ENCODE measurements at regions not wholly inside any gene's neighbourhood (a gene's known extent, or its start where the extent isn't known, plus 50 kb on each side); places are given as distances from the start of the nearest gene placed in this dataset.

DNA sequence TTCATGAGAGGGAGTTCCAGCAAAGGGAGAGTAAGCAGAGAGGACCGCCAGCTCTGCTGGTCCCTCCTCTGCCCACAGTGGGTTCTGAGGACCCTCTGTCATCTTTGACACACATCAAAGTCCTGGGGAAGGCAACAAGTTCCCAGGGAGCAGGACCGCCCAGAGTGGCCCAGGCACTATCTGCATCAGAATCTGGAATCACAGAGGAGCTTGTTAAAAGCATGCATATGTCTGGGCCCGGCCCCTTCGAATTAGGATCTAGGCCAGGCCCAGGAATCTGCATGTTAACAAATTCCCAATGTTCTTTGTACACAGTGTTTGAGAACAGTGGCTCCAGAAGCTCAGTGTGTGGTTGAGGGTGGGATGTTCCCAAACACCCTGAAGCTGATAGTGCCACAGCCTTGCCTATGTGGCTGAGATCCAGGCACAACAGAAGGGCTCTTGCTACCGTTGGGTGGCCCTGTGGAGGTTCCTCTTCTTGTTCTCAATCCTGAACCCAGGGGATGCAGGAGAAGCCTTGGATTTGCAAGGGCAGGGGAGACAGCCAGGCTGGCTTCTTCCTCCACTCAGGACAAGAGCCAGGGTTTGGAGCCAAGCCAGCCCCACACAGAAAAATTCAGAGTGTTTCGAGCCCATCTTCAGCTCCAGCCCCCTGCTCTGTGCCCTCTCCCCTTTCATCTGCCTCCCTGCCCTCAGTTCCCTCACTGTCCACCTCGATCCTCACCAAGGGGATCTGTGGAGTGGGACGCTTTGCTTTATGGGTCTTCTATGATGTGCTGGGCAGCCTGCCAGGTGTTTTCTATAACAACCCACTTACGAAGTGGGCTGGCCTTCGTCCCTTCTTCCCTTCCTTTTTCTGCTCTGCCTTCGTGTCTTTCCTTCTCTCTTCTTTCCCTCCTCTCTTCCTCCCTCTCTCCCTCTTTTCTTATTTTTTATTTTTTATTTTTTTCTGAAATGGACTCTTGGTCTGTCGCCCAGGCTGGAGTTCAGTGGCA is 129.0 kb upstream of the TMPRSS2 start:
- Histone ChIP-seq H3K36me3 (ENCODE audit: insufficient read depth, low read length) (no peaks in the 10 kb centered on the region), H3K9me3 (ENCODE audit: control insufficient read depth, insufficient read depth, low read length) (no peaks in the 10 kb centered on the region), H3K4me1 (ENCODE audit: insufficient read depth, low read length) (no peaks in the 10 kb centered on the region; the same call in 1 of the 2 replicates), H3K9ac (ENCODE audit: low read depth, low read length) (no peak overlapping the region)

DNA sequence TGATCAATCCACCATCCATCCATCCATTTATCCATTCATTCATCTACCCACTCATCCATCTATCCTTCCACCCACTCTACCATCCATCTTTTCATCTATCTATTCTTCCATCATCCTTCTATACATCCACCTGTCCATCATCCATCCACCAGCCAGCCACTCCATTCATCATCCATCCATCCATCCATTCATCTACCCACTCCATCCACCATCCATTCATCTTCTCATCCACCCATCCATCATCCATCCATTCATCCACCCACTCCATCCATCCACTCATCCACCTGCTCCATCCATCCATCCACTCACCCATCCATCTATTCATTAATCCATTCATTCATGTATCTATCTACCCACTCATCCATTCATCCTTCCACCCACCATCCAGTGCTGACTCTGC is 127.9 kb upstream of the TMPRSS2 start:
- Histone ChIP-seq H3K9me3 (ENCODE audit: control insufficient read depth, insufficient read depth, low read length) (no peaks in the 10 kb centered on the region), H3K36me3 (ENCODE audit: insufficient read depth, low read length) (no peaks in the 10 kb centered on the region), H3K4me1 (ENCODE audit: insufficient read depth, low read length) (no peaks in the 10 kb centered on the region; the same call in 1 of the 2 replicates), H3K9ac (ENCODE audit: low read depth, low read length) (no peak overlapping the region)

DNA sequence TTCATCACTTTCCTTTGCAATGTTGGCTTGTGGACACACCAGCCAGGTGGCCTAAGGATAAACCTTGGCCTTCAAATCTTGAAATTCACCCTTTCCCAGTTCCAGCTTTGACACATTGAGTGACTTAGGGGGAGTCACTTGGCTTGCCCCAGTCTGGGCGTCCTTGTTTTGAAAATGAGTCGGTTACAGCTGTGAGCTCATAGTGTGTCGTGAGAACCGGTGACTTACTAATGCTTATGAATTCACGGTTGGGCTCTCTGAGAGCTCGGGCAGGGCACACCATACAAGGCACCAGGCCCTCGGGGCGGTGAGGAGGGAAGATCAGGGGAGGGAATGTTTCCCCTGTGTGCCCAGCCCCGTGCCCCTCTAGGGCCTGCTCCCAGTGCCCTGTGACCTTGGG is 126.9 kb upstream of the TMPRSS2 start:
- H3K4me1 ChIP-seq (ENCODE audit: insufficient read depth, low read length), result no peaks in the 10 kb centered on the region; the same call in 1 of the 2 replicates
- no peaks in the 10 kb centered on the region for H3K9me3 ChIP-seq (ENCODE audit: control insufficient read depth, insufficient read depth, low read length)
- no peaks in the 10 kb centered on the region for H3K36me3 ChIP-seq (ENCODE audit: insufficient read depth, low read length)
- H3K9ac ChIP-seq (ENCODE audit: low read depth, low read length), result no peak overlapping the region

DNA sequence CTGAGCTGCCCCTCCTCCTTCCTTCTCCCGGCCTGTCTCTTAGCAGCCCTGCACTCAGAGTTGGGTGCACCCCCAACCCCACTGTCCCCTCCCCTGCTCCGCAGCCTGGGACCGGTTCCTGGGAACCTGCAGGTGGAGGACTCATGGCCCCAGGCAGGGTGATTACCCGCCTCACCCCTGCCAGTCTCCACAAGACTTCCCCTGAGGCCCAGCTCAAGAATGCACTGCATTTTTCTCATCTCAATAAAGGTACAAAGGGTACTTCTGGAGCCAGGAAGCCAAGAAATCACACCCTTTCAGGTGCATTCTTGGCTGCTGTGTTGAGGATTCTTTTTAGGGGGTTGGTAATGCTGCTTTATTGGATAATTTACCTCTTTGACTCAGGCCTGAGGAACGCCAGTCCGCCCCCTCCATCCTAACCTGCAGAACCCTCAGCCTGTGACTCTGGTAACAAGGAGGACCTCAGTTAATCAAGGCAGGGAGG is 126.3 kb upstream of the TMPRSS2 start:
- H3K4me1 ChIP-seq (ENCODE audit: insufficient read depth, low read length), result no peaks in the 10 kb centered on the region; the same call in 1 of the 2 replicates
- no peaks in the 10 kb centered on the region for H3K9me3 ChIP-seq (ENCODE audit: control insufficient read depth, insufficient read depth, low read length)
- H3K36me3 ChIP-seq (ENCODE audit: insufficient read depth, low read length), result no peaks in the 10 kb centered on the region
- no peak overlapping the region for H3K9ac ChIP-seq (ENCODE audit: low read depth, low read length)

DNA sequence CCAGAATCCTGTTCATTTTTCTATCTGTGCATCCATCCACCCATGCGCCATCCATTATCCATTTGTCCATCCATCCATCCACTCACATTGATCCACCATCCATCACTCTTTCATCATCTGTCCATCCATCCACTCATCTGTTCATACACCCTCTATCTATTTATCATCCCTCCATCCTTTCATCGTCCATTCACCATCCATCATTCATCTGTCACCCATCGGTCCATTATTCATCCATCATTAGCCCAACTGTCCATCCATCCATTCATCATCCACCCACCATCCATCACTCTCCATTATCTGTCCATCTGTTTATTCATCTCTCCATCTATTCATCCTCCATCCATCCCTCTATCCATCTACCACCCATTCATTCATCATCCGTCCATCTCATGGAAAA is 125.7 kb upstream of the TMPRSS2 start:
- no peak overlapping the region for H3K9ac ChIP-seq (ENCODE audit: low read depth, low read length)
- no peaks in the 10 kb centered on the region; the same call in 1 of the 2 replicates for H3K4me1 ChIP-seq (ENCODE audit: insufficient read depth, low read length)

GRCh38 chr21:41632748-41633475 is 125.0 kb upstream of the TMPRSS2 start:
- no peaks in the 10 kb centered on the region; the same call in 1 of the 2 replicates for H3K4me1 ChIP-seq (ENCODE audit: insufficient read depth, low read length)
- no peaks in the 10 kb centered on the region for H3K36me3 ChIP-seq (ENCODE audit: insufficient read depth, low read length)
- H3K9ac ChIP-seq (ENCODE audit: low read depth, low read length), result no peak overlapping the region
- H3K9me3 ChIP-seq (ENCODE audit: control insufficient read depth, insufficient read depth, low read length), result no peaks in the 10 kb centered on the region

More for the DNA sequence above, 125.7 kb upstream of the TMPRSS2 start:
- no peaks in the 10 kb centered on the region for H3K36me3 ChIP-seq (ENCODE audit: insufficient read depth, low read length)
- H3K9me3 ChIP-seq (ENCODE audit: control insufficient read depth, insufficient read depth, low read length), result no peaks in the 10 kb centered on the region

GRCh38 chr21:41631564-41632461 is 123.9 kb upstream of the TMPRSS2 start:
- Histone ChIP-seq H3K9me3 (ENCODE audit: control insufficient read depth, insufficient read depth, low read length) (no peaks in the 10 kb centered on the region; the same call in 1 of the 2 replicates), H3K4me1 (ENCODE audit: insufficient read depth, low read length) (no peaks in the 10 kb centered on the region; the same call in 1 of the 2 replicates), H3K36me3 (ENCODE audit: insufficient read depth, low read length) (no peaks in the 10 kb centered on the region), H3K9ac (ENCODE audit: low read depth, low read length) (no peak overlapping the region)

- no peak overlapping the region for H3K9ac ChIP-seq (ENCODE audit: low read depth, low read length)
- H3K9me3 ChIP-seq (ENCODE audit: control insufficient read depth, insufficient read depth, low read length), result no peaks in the 10 kb centered on the region; the same call in 1 of the 2 replicates
- no peaks in the 10 kb centered on the region; the same call in 1 of the 2 replicates for H3K4me1 ChIP-seq (ENCODE audit: insufficient read depth, low read length)
- no peaks in the 10 kb centered on the region for H3K36me3 ChIP-seq (ENCODE audit: insufficient read depth, low read length)
These were observed 123.0 kb upstream of the TMPRSS2 start for GRCh38 chr21:41630917-41631316.

DNA sequence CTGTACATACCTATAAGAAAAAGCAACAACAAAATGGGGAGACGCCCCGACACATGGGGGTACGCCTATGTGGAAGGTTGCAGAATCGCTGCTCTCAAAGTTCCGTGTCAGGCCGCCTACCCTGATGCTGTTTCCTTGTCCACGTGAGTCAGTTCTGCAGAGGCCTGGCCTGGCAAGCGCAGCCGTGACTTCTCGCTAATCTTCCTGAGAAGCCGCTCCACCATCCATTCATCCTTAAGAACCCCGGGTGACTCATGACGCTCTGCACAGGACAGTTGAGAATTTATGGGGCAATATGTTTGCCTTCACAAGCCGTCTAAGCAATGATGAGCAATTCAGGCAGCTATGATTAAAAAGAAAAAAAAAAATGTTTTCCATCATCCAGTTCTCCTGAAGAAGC is 122.3 kb upstream of the TMPRSS2 start:
- Histone ChIP-seq H3K36me3 (ENCODE audit: insufficient read depth, low read length) (no peaks in the 10 kb centered on the region), H3K4me1 (ENCODE audit: insufficient read depth, low read length) (no peaks in the 10 kb centered on the region; the same call in 1 of the 2 replicates), H3K9me3 (ENCODE audit: control insufficient read depth, insufficient read depth, low read length) (no peaks in the 10 kb centered on the region; the same call in 1 of the 2 replicates), H3K9ac (ENCODE audit: low read depth, low read length) (no peak overlapping the region)

GRCh38 chr21:41628256-41628655 is 120.3 kb upstream of the TMPRSS2 start:
- H3K9me3 ChIP-seq (ENCODE audit: control insufficient read depth, insufficient read depth, low read length), result no peaks in the 10 kb centered on the region; the same call in none of the 2 replicates
- H3K36me3 ChIP-seq (ENCODE audit: insufficient read depth, low read length), result peaks cover 3% of the 10 kb centered on the region; the same call in 1 of the 2 replicates
- no peaks in the 10 kb centered on the region; the same call in 1 of the 2 replicates for H3K4me1 ChIP-seq (ENCODE audit: insufficient read depth, low read length)
- H3K9ac ChIP-seq (ENCODE audit: low read depth, low read length), result no peak overlapping the region

GRCh38 chr21:41627428-41627827 is 119.5 kb upstream of the TMPRSS2 start:
- Histone ChIP-seq H3K36me3 (ENCODE audit: insufficient read depth, low read length) (peaks cover 3% of the 10 kb centered on the region; the same call in 1 of the 2 replicates), H3K9me3 (ENCODE audit: control insufficient read depth, insufficient read depth, low read length) (no peaks in the 10 kb centered on the region; the same call in none of the 2 replicates), H3K4me1 (ENCODE audit: insufficient read depth, low read length) (no peaks in the 10 kb centered on the region; the same call in 1 of the 2 replicates), H3K9ac (ENCODE audit: low read depth, low read length) (no peak overlapping the region)

DNA sequence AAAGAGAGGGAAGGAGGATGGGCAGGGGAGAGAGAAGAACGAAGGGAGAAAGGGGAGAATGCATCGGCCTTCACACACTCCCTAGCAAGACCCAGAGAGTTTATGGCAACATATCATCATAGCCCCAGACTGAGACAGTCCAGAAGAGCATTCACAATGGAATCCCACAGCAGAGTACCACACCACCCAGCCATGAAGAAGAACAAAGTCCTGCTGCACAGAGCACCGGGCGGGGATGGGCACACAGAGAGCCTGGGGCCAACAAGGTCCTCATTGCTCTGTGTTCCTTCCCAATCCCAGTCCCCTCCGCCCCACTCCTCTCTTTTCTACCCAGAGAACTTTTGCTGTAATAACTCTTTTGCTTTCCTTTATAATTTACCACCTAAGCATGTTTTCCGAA is 118.1 kb upstream of the TMPRSS2 start:
- H3K36me3 ChIP-seq (ENCODE audit: insufficient read depth, low read length), result peaks cover 3% of the 10 kb centered on the region; the same call in 1 of the 2 replicates
- no peak overlapping the region for H3K9ac ChIP-seq (ENCODE audit: low read depth, low read length)
- H3K4me1 ChIP-seq (ENCODE audit: insufficient read depth, low read length), result no peaks in the 10 kb centered on the region
- H3K9me3 ChIP-seq (ENCODE audit: control insufficient read depth, insufficient read depth, low read length), result no peaks in the 10 kb centered on the region; the same call in none of the 2 replicates

- Histone ChIP-seq H3K9me3 (ENCODE audit: control insufficient read depth, insufficient read depth, low read length) (no peaks in the 10 kb centered on the region; the same call in none of the 2 replicates), H3K4me1 (ENCODE audit: insufficient read depth, low read length) (no peaks in the 10 kb centered on the region), H3K9ac (ENCODE audit: low read depth, low read length) (no peak overlapping the region; the same call in 1 of the 2 replicates), H3K36me3 (ENCODE audit: insufficient read depth, low read length) (peaks cover 3% of the 10 kb centered on the region; the same call in 1 of the 2 replicates)
These were observed 117.5 kb upstream of the TMPRSS2 start for GRCh38 chr21:41625428-41625827.

Measured in ES-I3 (cell line).